ENCODE measurements at regions not wholly inside any gene's neighbourhood (a gene's known extent, or its start where the extent isn't known, plus 50 kb on each side); places are given as distances from the start of the nearest gene placed in this dataset.
"Not testable (repeated sequence)": the region's sequence is repeated elsewhere in the genome, so short reads cannot be mapped to it uniquely, and the experiment has no call there.

DNA sequence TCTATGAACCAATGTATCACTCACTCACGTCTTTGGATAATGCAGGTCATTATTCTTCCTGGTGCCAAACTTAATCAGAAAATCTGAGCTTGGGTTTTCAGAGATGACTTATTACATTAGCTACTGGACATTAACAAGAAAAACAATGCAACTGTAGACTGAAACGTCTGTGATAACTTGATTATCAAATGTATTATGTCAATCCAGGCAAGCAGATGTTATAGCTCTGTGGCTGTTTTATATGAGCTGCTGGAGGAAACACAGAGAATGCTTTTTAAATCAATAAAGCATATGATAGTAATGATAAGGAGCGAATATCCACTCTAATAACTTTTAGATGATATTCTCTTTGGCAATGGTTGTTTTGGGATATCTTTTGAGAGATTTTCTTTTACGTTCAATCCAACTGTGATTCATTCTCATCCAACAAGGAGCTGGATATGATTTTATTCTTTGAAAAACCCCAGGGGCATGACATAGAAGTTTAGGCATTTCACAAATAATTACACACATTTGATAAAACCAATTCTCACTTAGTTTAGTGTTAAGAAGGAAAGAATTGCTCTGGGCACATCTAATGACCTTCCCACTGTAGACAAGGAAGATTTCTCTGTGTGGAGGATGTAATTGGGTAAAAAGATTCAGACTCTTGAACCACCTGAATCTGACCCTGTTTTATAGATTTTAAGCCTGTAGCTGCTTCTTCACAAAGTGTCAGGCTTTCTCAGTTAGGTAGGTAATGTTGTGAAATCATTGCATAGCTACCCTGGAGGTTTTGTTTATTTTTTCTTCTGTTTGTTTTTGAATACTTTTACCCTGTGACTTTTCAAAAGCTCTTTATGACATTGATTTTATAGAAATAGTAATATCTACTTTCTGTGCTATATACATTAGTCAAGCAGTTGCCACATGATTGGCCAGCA is 1124.7 kb downstream of the DNAJB9 start:
- intact Hi-C loops (cut with DNase I): no loop called here
- ATAC-seq (no peak), DNase-seq (no peak)
- WGBS: 36% methylated on average over 4 of the region's 4 CpGs
- Histone ChIP-seq H3K4me1 (ENCODE audit: control insufficient read depth, insufficient read depth, low read length) (no peaks in the 10 kb centered on the region), H3K27me3 (ENCODE audit: control insufficient read depth, insufficient read depth) (no peaks in the 10 kb centered on the region), H3K4me3 (ENCODE audit: low read length) (no peak overlapping the region), H3K9me3 (ENCODE audit: control insufficient read depth, low read length) (no peaks in the 10 kb centered on the region), H3K27ac (ENCODE audit: low read length) (no peak overlapping the region)

GRCh38 chr7:109695419-109695818 is 1125.7 kb downstream of the DNAJB9 start:
- Histone ChIP-seq H3K4me3 (ENCODE audit: low read length) (no peak overlapping the region), H3K9me3 (ENCODE audit: control insufficient read depth, low read length) (no peaks in the 10 kb centered on the region), H3K27ac (ENCODE audit: low read length) (no peak overlapping the region), H3K27me3 (ENCODE audit: control insufficient read depth, insufficient read depth) (no peaks in the 10 kb centered on the region), H3K4me1 (ENCODE audit: control insufficient read depth, insufficient read depth, low read length) (no peaks in the 10 kb centered on the region)
- ATAC-seq (no peak), DNase-seq (no peak)
- intact Hi-C loops (cut with DNase I): no loop called here

DNA sequence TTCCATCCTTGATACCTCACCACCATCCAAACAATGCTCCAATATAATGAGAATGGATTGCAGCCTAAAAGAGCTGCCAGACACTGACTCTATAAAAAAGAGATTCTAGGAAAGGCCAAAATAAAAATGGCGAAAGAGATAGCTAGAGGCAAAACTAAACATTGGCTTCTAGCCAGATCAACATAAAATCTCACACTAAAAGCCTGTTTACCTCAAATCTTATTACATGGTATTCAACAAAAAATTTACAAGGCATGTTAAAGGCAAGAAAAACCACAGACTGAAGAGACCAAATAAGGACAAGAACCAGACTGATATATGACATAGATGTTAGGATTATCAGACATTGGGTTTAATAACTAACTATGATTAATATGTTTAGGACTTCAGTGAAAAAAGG is 1127.0 kb downstream of the DNAJB9 start:
- Histone ChIP-seq H3K9me3 (ENCODE audit: control insufficient read depth, low read length) (no peaks in the 10 kb centered on the region), H3K4me1 (ENCODE audit: control insufficient read depth, insufficient read depth, low read length) (no peaks in the 10 kb centered on the region), H3K27ac (ENCODE audit: low read length) (no peak overlapping the region), H3K27me3 (ENCODE audit: control insufficient read depth, insufficient read depth) (no peaks in the 10 kb centered on the region), H3K4me3 (ENCODE audit: low read length) (no peak overlapping the region)
- no peak for ATAC-seq
- 77% methylated on average over 1 of the region's 1 CpG for WGBS
- intact Hi-C loops (cut with DNase I): no loop called here
- no peak for DNase-seq

DNA sequence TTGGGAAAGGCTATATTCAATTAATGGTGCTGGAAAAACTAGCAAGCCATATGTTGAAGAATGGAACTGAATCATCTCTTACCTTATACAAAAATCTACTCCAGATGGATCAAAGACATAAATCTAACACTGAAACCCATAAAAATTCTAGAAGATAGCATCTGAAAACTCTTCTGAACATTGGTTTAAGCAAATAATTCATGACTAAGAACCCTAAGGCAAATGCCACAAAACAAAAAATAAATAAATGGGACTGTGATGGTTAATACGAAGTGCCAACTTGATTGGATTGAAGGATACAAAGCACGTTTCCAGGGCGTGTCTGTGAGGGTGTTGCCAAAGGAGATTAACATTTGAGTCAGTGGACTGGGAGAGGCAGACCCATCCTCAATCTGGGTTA is 1130.0 kb downstream of the DNAJB9 start:
- Histone ChIP-seq H3K9me3 (ENCODE audit: control insufficient read depth, low read length) (no peaks in the 10 kb centered on the region), H3K4me1 (ENCODE audit: control insufficient read depth, insufficient read depth, low read length) (no peaks in the 10 kb centered on the region), H3K27ac (ENCODE audit: low read length) (no peak overlapping the region), H3K4me3 (ENCODE audit: low read length) (no peak overlapping the region), H3K27me3 (ENCODE audit: control insufficient read depth, insufficient read depth) (no peaks in the 10 kb centered on the region)
- no peak for ATAC-seq
- no peak for DNase-seq
- intact Hi-C loops (cut with DNase I): no loop called here
- WGBS: 71% methylated on average over 3 of the region's 3 CpGs

- WGBS: 93% methylated on average over 1 of the region's 1 CpG
- no peak for ATAC-seq
Measured at GRCh38 chr7:109713366-109713765, 1143.7 kb downstream of the DNAJB9 start.

DNA sequence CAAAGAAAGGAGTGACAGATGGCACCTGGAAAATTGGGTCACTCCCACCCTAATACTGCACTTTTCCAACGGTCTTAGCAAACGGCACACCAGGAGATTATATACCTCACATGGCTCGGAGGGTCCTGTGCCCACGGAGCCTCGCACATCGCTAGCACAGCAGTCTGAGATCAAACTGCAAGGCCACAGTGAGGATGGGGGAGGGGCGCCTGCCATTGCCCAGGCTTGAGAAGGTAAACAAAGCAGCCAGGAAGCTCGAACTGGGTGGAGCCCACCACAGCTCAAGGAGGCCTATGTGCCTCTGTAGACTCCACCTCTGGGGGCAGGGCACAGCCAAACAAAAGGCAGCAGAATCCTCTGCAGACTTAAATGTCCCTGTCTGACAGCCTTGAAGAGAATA is 1149.7 kb downstream of the DNAJB9 start:
- intact Hi-C loops (cut with DNase I); H3K27me3 ChIP-seq (ENCODE audit: control insufficient read depth, insufficient read depth); H3K27ac ChIP-seq (ENCODE audit: low read length); H3K9me3 ChIP-seq (ENCODE audit: control insufficient read depth, low read length); H3K4me3 ChIP-seq (ENCODE audit: low read length); H3K4me1 ChIP-seq (ENCODE audit: control insufficient read depth, insufficient read depth, low read length); ATAC-seq; DNase-seq: not testable (repeated sequence)
- WGBS: 83% methylated on average over 8 of the region's 8 CpGs

More at GRCh38 chr7:109713366-109713765, 1143.7 kb downstream of the DNAJB9 start:
- Histone ChIP-seq H3K4me1 (ENCODE audit: control insufficient read depth, insufficient read depth, low read length) (no peaks in the 10 kb centered on the region), H3K27ac (ENCODE audit: low read length) (no peak overlapping the region), H3K9me3 (ENCODE audit: control insufficient read depth, low read length) (no peaks in the 10 kb centered on the region), H3K4me3 (ENCODE audit: low read length) (no peak overlapping the region), H3K27me3 (ENCODE audit: control insufficient read depth, insufficient read depth) (no peaks in the 10 kb centered on the region)
- DNase-seq: no peak
- intact Hi-C loops (cut with DNase I): no loop called here

DNA sequence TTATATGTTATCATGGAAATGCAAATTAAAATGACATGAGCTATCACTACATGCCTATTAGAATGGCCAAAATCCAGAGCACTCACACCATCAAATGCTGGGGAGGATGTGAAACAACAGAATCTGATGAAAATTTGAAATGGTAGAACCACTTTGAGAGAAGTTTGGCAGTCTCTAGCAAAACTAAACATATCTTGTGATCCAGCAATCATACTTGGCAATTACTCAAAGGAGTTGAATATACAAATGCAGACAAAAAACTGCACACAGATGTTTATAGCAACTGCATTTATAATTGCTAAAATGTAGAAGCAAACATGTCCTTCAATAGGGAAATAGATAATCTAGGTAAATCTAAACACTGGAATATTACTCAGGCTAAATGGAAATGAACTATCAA is 1164.9 kb downstream of the DNAJB9 start:
- Histone ChIP-seq H3K4me3 (ENCODE audit: low read length) (no peak overlapping the region), H3K27ac (ENCODE audit: low read length) (no peak overlapping the region), H3K27me3 (ENCODE audit: control insufficient read depth, insufficient read depth) (no peaks in the 10 kb centered on the region), H3K4me1 (ENCODE audit: control insufficient read depth, insufficient read depth, low read length) (no peaks in the 10 kb centered on the region), H3K9me3 (ENCODE audit: control insufficient read depth, low read length) (no peaks in the 10 kb centered on the region)
- no peak for ATAC-seq
- intact Hi-C loops (cut with DNase I): no loop called here
- DNase-seq: no peak

DNA sequence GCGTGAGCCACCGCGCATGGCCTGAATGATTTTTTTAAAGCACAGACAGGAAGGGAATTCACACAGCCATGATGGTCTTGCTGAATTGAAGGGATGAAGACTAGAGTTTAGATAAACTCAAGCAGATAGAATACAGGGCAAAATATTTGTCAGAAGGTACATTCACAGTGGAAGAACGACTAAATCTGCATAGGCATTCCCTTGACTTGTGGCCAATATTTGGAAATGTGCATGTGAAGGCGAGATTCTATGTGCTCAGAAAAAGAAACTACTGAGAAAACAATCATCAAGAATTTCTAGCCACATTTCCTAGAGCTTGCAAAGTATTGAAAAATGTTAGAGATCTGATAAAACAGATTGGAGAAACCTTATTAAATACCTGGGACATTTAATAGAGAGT is 1166.2 kb downstream of the DNAJB9 start:
- H3K4me3 ChIP-seq (ENCODE audit: low read length): no peak overlapping the region
- H3K9me3 ChIP-seq (ENCODE audit: control insufficient read depth, low read length): no peaks in the 10 kb centered on the region
- DNase-seq (no peak), ATAC-seq (no peak)
- no peak overlapping the region for H3K27ac ChIP-seq (ENCODE audit: low read length)
- H3K4me1 ChIP-seq (ENCODE audit: control insufficient read depth, insufficient read depth, low read length): no peaks in the 10 kb centered on the region
- WGBS: 81% methylated on average over 5 of the region's 5 CpGs
- no peaks in the 10 kb centered on the region for H3K27me3 ChIP-seq (ENCODE audit: control insufficient read depth, insufficient read depth)
- intact Hi-C loops (cut with DNase I): no loop called here

DNA sequence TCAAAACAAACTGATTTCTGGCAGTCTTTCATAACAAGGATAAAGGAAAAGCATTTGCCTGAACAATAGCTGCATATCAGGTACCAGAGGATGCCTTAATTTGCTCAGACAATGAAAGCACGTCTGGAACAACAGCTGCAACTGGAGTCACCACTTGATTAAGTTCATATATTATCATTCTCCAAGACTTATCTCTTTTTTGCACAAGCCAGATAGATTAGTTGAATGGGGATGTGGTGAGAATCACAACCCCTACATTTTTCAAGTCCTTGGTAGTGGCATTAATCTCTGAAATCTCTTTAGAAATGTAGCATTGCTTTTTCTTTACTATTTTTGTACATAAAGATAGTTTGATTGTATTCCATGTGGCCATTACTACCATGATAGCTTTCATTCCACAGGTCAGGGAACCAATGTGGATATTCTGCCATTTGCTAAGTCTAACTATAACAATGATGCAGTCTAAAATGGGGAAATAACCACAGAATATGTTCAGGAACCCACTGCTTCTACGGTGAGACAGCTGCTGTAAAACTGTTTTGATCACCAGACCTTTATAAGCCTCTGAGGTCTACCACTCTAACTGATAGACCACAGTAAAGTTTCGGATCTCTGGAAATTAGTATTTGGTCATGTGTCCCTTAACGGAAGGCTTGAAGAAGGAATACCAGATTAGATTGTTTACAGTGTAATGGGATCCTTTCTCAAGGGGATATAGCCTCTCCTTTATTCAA is 1176.2 kb downstream of the DNAJB9 start:
- ATAC-seq (no peak), DNase-seq (no peak)
- intact Hi-C loops (cut with DNase I): no loop called here
- Histone ChIP-seq H3K27ac (ENCODE audit: low read length) (no peak overlapping the region), H3K4me3 (ENCODE audit: low read length) (no peak overlapping the region), H3K9me3 (ENCODE audit: control insufficient read depth, low read length) (no peaks in the 10 kb centered on the region), H3K4me1 (ENCODE audit: control insufficient read depth, insufficient read depth, low read length) (no peaks in the 10 kb centered on the region), H3K27me3 (ENCODE audit: control insufficient read depth, insufficient read depth) (no peaks in the 10 kb centered on the region)
- 63% methylated on average over 4 of the region's 4 CpGs for WGBS

DNA sequence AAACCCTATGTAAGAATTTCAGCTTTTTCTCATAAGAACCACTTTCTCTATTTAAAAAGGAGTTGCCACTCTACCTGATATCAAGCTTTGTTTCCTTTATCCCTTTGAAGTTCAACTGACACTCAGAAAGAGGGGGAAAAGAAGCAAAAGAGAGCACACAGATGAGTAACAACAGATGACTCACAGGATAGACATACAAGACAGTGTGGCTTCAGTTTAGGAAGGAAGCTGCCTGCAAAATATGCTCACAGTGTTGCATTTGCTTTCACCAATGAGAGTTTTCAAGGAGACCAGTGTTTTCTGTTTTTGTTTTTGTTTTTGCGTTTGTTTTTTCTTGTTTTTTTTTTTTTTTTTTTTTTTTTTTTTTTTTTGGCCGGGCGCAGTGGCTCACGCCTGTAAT is 1181.6 kb downstream of the DNAJB9 start:
- DNase-seq (no peak), ATAC-seq (no peak)
- H3K4me3 ChIP-seq (ENCODE audit: low read length): no peak overlapping the region
- intact Hi-C loops (cut with DNase I): no loop called here
- no peak overlapping the region for H3K27ac ChIP-seq (ENCODE audit: low read length)
- no peaks in the 10 kb centered on the region for H3K27me3 ChIP-seq (ENCODE audit: control insufficient read depth, insufficient read depth)
- no peaks in the 10 kb centered on the region for H3K4me1 ChIP-seq (ENCODE audit: control insufficient read depth, insufficient read depth, low read length)
- 90% methylated on average over 4 of the region's 4 CpGs for WGBS
- no peaks in the 10 kb centered on the region for H3K9me3 ChIP-seq (ENCODE audit: control insufficient read depth, low read length)

GRCh38 chr7:109752068-109752467 is 1182.4 kb downstream of the DNAJB9 start:
- intact Hi-C loops (cut with DNase I): no loop called here

More at GRCh38 chr7:109752068-109752467, 1182.4 kb downstream of the DNAJB9 start:
- DNase-seq (no peak), ATAC-seq (no peak)
- Histone ChIP-seq H3K4me3 (ENCODE audit: low read length) (no peak overlapping the region), H3K9me3 (ENCODE audit: control insufficient read depth, low read length) (no peaks in the 10 kb centered on the region), H3K27ac (ENCODE audit: low read length) (no peak overlapping the region), H3K4me1 (ENCODE audit: control insufficient read depth, insufficient read depth, low read length) (no peaks in the 10 kb centered on the region), H3K27me3 (ENCODE audit: control insufficient read depth, insufficient read depth) (no peaks in the 10 kb centered on the region)
- WGBS: 71% methylated on average over 4 of the region's 4 CpGs
